AG04449 (cell line): ENCODE measurements at regions not wholly inside any gene's neighbourhood (a gene's known extent, or its start where the extent isn't known, plus 50 kb on each side); places are given as distances from the start of the nearest gene placed in this dataset.

Experiments
- CTCF ChIA-PET: fragments of 350-600 bp; formaldehyde crosslinking; extraction: SDS; loops from one replicate; lab custom pipeline; 2021; ENCODE audit warnings: antibody characterized with exemption; lab: Yijun Ruan, JAX
- POLR2A ChIA-PET: fragments of 400-600, 350-600 bp; formaldehyde crosslinking; extraction: SDS; loops from one replicate; lab custom pipeline; 2020; ENCODE audit warnings: antibody characterized with exemption, inconsistent platforms; lab: Yijun Ruan, JAX
- DNase-seq: peaks from one replicate; pipeline ENCODE4 v3.0.0-alpha.2; 2010; ENCODE audit warnings: low read depth, low spot score
- H3K4me3 ChIP-seq: 2 replicates; pipeline ENCODE4 v1.5.1; 2011; ENCODE audit warnings: low read depth, mild to moderate bottlenecking, control low read depth, low read length
- TF ChIP-seq, protein P1 (sequence below): IDR thresholded peaks from one replicate; pipeline ENCODE4 v1.5.1; 2011; ENCODE audit warnings: mild to moderate bottlenecking, moderate library complexity, low read length, control low read depth, inconsistent platforms; ENCODE audit not compliant: insufficient read depth; ENCODE audit errors: missing control alignments

DNA sequence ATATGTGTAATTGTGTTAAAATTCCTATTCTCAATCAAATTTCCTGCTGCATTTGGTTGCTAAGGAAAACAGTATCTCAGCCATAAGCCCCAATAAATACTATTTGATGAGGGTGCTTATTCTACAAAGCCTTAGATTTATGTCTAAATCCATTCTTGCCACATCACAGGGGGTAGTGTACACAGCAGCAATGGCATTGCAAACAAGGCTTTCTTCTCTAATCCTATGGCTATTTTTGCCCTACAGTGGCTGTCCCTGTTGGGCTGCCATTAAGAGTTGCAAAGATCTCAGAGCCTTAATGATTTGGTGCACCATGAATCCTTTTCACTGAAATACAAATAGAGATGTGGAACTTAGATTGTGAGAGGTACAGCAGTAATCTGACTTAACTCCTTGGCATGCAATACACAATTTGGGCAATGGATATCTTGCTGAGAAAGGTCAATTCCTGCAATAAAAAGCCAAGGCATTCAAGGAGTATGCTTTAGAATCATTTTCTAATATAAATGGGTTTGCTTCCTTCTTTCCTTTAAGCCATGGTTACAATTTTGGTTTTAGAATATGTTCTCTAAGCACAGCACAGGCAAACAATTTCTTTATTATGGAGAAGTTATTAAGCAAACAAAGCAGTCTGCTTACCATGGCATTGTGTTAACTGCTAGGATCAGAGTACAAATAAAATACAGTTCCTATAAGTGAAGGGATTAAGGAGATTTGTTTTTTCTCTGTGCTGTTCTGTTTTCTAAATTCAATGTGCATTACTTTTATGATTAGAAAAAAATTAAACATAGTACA, 69.8 kb upstream of the CD302 start:
- H3K4me3 ChIP-seq = no peak overlapping the region
- DNase-seq = no peak
- ChIA-PET POLR2A (no interaction called here), CTCF (no interaction called here)
- TF ChIP-seq, protein P1, sequence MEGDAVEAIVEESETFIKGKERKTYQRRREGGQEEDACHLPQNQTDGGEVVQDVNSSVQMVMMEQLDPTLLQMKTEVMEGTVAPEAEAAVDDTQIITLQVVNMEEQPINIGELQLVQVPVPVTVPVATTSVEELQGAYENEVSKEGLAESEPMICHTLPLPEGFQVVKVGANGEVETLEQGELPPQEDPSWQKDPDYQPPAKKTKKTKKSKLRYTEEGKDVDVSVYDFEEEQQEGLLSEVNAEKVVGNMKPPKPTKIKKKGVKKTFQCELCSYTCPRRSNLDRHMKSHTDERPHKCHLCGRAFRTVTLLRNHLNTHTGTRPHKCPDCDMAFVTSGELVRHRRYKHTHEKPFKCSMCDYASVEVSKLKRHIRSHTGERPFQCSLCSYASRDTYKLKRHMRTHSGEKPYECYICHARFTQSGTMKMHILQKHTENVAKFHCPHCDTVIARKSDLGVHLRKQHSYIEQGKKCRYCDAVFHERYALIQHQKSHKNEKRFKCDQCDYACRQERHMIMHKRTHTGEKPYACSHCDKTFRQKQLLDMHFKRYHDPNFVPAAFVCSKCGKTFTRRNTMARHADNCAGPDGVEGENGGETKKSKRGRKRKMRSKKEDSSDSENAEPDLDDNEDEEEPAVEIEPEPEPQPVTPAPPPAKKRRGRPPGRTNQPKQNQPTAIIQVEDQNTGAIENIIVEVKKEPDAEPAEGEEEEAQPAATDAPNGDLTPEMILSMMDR = no peak

GRCh38 chr2:159863526-159864160, 65.6 kb upstream of the CD302 start:
- ChIA-PET POLR2A (no interaction called here), CTCF (no interaction called here)
- no peak for DNase-seq
- TF ChIP-seq, protein P1 = no peak
- H3K4me3 ChIP-seq = no peak overlapping the region

- no peak for DNase-seq
- ChIA-PET POLR2A (no interaction called here), CTCF (no interaction called here)
- TF ChIP-seq, protein P1 = no peak
- H3K4me3 ChIP-seq = no peak overlapping the region
These were observed 62.7 kb upstream of the CD302 start for GRCh38 chr2:159860581-159861310.

DNA sequence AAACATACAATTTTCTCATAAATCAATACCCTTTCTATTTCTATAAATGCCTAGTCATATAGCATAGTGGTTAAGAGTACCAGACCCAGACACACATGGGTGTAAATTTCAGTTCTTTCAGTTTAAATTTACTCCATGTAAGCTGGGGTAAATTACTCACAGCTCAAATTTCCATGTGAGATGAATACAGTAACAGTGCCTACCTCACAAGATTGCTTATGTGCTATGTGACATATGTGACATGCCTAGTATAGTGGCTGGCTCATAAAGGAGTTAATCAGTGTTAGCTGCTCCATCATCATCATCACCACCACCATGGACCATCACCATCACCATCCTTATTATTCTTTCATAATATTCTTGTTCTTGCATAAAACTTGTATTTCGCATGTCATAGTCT, 61.6 kb upstream of the CD302 start:
- H3K4me3 ChIP-seq = no peak overlapping the region
- TF ChIP-seq, protein P1 = no peak
- DNase-seq = no peak
- ChIA-PET CTCF (no interaction called here), POLR2A (no interaction called here)

- DNase-seq = no peak
- TF ChIP-seq, protein P1 = no peak
- CTCF ChIA-PET = no interaction called here
- no peak overlapping the region for H3K4me3 ChIP-seq
- POLR2A ChIA-PET = no interaction called here
These were observed 58.8 kb upstream of the CD302 start for GRCh38 chr2:159856760-159857159.

GRCh38 chr2:159855557-159856061, 57.6 kb upstream of the CD302 start:
- TF ChIP-seq, protein P1 = no peak
- no peak overlapping the region for H3K4me3 ChIP-seq
- DNase-seq = no peak
- POLR2A ChIA-PET = no interaction called here
- CTCF ChIA-PET = no interaction called here
